ENCODE measurements at regions not wholly inside any gene's neighbourhood (a gene's known extent, or its start where the extent isn't known, plus 50 kb on each side); places are given as distances from the start of the nearest gene placed in this dataset.

DNA sequence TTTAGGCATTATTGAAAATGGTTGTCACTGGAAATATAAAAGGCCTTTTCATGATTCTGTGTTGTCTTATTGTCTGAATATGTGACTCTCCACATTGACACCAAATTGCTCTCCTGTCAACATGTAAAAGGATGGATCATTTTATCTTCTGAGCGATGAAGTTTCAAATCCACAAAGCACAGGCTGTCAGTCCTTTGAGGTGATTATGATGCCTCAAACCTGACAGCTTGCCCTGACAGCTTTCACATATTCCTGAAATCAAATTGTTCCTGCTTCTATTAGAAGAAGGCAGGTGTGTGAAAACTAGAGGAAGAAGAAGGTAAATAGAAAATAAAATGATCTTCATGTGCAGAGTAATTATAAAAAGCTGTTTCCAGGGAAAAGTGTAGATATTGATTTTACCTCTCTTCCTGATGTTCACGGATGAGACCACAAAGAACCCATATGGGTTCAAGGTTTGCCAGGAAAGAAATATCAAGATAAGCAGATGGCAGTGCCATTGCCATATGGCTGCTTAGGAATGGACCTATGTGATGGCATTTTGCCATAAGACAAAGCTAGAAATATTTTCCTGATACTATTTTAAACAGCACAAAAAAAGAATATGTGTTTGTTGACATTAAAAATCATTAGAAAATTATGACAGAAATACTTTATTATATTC is 1006.3 kb upstream of the AGA start:
- Histone ChIP-seq H3K4me2 (ENCODE audit: low read depth, low read length) (no peak overlapping the region), H3K27me3 (ENCODE audit: control insufficient read depth in 1 of 2, insufficient read depth in 2 of 2, low read length in 2 of 2) (no peaks in the 10 kb centered on the region), H3K36me3 (replicated peaks in 1 of 2; ENCODE audit: control insufficient read depth in 1 of 2, insufficient read depth in 2 of 2, low read length in 2 of 2) (no peaks in the 10 kb centered on the region), H2AFZ (ENCODE audit: low read length) (no peak overlapping the region), H3K79me2 (ENCODE audit: insufficient read depth, low read length) (no peaks in the 10 kb centered on the region), H3K27ac (ENCODE audit: extremely low read length, insufficient read depth, low read length) (no peak overlapping the region), H3K4me1 (ENCODE audit: insufficient read depth, low read length) (no peaks in the 10 kb centered on the region), H4K20me1 (ENCODE audit: insufficient read depth, low read length) (no peaks in the 10 kb centered on the region), H3K9ac (ENCODE audit: insufficient read depth, low read depth, low read length) (no peak overlapping the region), H3K9me3 (ENCODE audit: low read length) (no peaks in the 10 kb centered on the region), H3K4me3 (replicated peaks in 1 of 3; ENCODE audit: insufficient read depth in 1 of 3, low read depth in 2 of 3, low read length in 3 of 3) (no peak overlapping the region)
- TF ChIP-seq ARNT2 (CRISPR knock-in tag; IDR thresholded peaks at IDR 0.05; ENCODE audit: low read depth) (no peak), ARID3A (IDR thresholded peaks at IDR 0.05; ENCODE audit: low read depth, low read length) (no peak), TBL1XR1 (IDR thresholded peaks at IDR 0.05; ENCODE audit: borderline replicate concordance, low read length, partially characterized antibody) (no peak), ZFP36L1 (CRISPR knock-in tag; IDR thresholded peaks at IDR 0.05) (no peak), MTF1 (CRISPR knock-in tag; IDR thresholded peaks at IDR 0.05) (no peak), PBX3 (CRISPR knock-in tag; IDR thresholded peaks at IDR 0.05; ENCODE audit: borderline replicate concordance) (no peak), ZNF326 (CRISPR knock-in tag; IDR thresholded peaks at IDR 0.05; ENCODE audit: borderline replicate concordance) (no peak), KAT7 (CRISPR knock-in tag; IDR thresholded peaks at IDR 0.05; ENCODE audit: borderline replicate concordance) (no peak), SKI (IDR thresholded peaks at IDR 0.05; ENCODE audit: partially characterized antibody) (no peak)
- TF ChIP-seq, protein P1, sequence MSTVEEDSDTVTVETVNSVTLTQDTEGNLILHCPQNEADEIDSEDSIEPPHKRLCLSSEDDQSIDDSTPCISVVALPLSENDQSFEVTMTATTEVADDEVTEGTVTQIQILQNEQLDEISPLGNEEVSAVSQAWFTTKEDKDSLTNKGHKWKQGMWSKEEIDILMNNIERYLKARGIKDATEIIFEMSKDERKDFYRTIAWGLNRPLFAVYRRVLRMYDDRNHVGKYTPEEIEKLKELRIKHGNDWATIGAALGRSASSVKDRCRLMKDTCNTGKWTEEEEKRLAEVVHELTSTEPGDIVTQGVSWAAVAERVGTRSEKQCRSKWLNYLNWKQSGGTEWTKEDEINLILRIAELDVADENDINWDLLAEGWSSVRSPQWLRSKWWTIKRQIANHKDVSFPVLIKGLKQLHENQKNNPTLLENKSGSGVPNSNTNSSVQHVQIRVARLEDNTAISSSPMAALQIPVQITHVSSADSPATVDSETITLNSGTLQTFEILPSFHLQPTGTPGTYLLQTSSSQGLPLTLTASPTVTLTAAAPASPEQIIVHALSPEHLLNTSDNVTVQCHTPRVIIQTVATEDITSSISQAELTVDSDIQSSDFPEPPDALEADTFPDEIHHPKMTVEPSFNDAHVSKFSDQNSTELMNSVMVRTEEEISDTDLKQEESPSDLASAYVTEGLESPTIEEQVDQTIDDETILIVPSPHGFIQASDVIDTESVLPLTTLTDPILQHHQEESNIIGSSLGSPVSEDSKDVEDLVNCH (CRISPR knock-in tag; IDR thresholded peaks at IDR 0.05), result no peak
- ChIA-PET POLR2A (no interaction called here), CTCF (ENCODE audit: low intra/inter-chr PET ratio, low total read pairs) (no interaction called here)
- intact Hi-C loops (cut with micrococcal nuclease; ENCODE audit: unreplicated experiment) (no loop called here), in situ Hi-C loops (cut with HindIII; ENCODE audit: extremely low pct_ligation_motif_present, low pct_unique_long_range_greater_than_20kb) (no loop called here)
- ATAC-seq (no peak), DNase-seq (ENCODE audit: low spot score) (no peak), FAIRE-seq (no peak)
- no TSS peak for BruUV-seq (replicated peaks)
- 17% methylated on average over 2 of the region's 2 CpGs for WGBS (ENCODE audit: low lambda C conversion rate)

Data from HepG2 (cell line).